SH-SY5Y (cell line): ENCODE measurements at regions not wholly inside any gene's neighbourhood (a gene's known extent, or its start where the extent isn't known, plus 50 kb on each side); places are given as distances from the start of the nearest gene placed in this dataset.

Source experiments
- GATA2 ChIP-seq: IDR thresholded peaks from 2 replicates; pipeline ENCODE4 v1.6.1; 2011; ENCODE audit warnings: mild to moderate bottlenecking, low read depth, low read length
- GATA3 ChIP-seq: IDR thresholded peaks from 2 replicates; pipeline ENCODE4 v1.6.1; 2011; ENCODE audit warnings: low read depth, mild to moderate bottlenecking, low read length, moderate library complexity

DNA sequence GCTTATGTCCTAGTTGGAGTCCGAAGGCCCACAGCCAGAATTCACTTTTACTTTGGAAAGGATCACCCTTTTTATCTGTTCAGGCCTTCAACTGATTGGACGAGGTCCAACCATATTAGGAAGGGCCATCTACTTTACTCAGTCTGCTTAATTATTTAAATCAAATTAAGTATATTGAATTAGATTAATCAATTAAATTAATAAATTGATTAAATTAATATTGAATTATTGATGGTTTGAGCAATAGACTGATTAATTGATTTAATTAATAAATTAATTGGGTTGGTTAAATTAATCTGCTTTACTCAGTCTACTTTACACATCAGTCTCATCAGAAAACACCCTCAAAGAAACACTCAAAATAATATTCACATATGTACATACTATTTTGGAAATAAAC, 816.9 kb upstream of the POT1 start:
- no peak for TF ChIP-seq GATA2
- no peak for TF ChIP-seq GATA3
